GM23338 (cell line): ENCODE measurements at regions not wholly inside any gene's neighbourhood (a gene's known extent, or its start where the extent isn't known, plus 50 kb on each side); places are given as distances from the start of the nearest gene placed in this dataset.

ENCODE experiments used
- CTCF ChIP-seq, 2 experiments: fragments of 200-600 bp in 1 of 2; sonication (generic) in 1 of 2; conservative IDR thresholded peaks; 2 replicates each; pipeline versions ENCODE4 v1.5.1 to v1.6.1; 2016 to 2017; ENCODE audit warnings: antibody characterized with exemption in 2 of 2, low read depth in 2 of 2, mild to moderate bottlenecking in 2 of 2, moderate library complexity in 1 of 2
- EZH2 ChIP-seq: fragments of 200-600 bp; sonication (generic); IDR thresholded peaks from one replicate; pipeline ENCODE4 v1.8.0; 2017; ENCODE audit warnings: antibody characterized with exemption, mild to moderate bottlenecking, low read depth; ENCODE audit not compliant: unreplicated experiment

DNA sequence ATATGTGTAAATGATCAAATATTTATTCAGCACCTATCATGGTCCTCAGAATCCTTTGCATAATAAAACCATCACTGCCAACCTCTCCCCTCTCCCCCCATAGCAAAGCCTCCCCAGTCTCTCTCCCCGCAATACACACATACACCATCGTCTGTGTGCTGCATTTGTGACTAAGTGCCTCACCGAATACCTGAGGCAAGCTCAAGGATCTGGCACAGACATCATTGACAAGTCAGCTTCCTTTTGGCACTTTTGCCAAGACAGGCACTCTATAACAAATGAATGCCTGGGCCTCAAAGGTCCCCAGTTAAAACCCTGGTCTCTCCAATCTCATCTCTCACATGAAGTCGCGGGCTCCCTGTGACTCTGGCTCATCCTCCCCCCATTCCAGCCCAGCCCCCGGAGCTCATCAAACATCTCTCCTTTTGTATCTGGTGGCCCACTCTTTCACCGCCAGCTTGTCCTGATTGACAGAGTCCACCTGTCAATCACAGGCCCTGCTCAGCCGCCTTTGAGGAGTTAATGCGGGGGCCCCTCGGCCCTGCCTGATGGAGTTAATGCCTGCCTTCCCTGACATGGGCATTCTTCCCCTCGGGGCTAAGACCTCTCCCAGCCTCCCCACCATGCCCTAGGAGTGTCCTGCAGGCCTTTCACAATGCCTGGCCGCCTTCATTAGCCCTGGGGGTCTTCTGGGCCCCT lies 135.8 kb upstream of the ATP6AP2 start:
- no peak for TF ChIP-seq CTCF (conservative IDR thresholded peaks at IDR 0.05; ENCODE audit: low read depth in 2 of 2)
- TF ChIP-seq EZH2, result no peak
